ENCODE measurements at regions not wholly inside any gene's neighbourhood (a gene's known extent, or its start where the extent isn't known, plus 50 kb on each side); places are given as distances from the start of the nearest gene placed in this dataset.
"Not testable (repeated sequence)": the region's sequence is repeated elsewhere in the genome, so short reads cannot be mapped to it uniquely, and the experiment has no call there.

- 35% methylated on average over 3 of the region's 3 CpGs for WGBS
- H3K4me1 ChIP-seq (ENCODE audit: control insufficient read depth, insufficient read depth, low read length); H3K9me3 ChIP-seq (ENCODE audit: control insufficient read depth, low read length); H3K27ac ChIP-seq (ENCODE audit: low read length); H3K27me3 ChIP-seq (ENCODE audit: control insufficient read depth, insufficient read depth); DNase-seq; H3K4me3 ChIP-seq (ENCODE audit: low read length); intact Hi-C loops (cut with DNase I); ATAC-seq: not testable (repeated sequence)
Observed at GRCh38 chr7:138196503-138196946, 120.3 kb downstream of the AKR1D1 start.

- no peak for DNase-seq
- no peaks in the 10 kb centered on the region for H3K4me1 ChIP-seq (ENCODE audit: control insufficient read depth, insufficient read depth, low read length)
- no peaks in the 10 kb centered on the region for H3K27me3 ChIP-seq (ENCODE audit: control insufficient read depth, insufficient read depth)
- no peak overlapping the region for H3K27ac ChIP-seq (ENCODE audit: low read length)
- intact Hi-C loops (cut with DNase I): no loop called here
- 85% methylated on average over 2 of the region's 2 CpGs for whole genome bisulfite sequencing
- H3K4me3 ChIP-seq (ENCODE audit: low read length): no peak overlapping the region
- no peak for ATAC-seq
- H3K9me3 ChIP-seq (ENCODE audit: control insufficient read depth, low read length): no peaks in the 10 kb centered on the region
Observed at GRCh38 chr7:138196971-138197896, 121.0 kb downstream of the AKR1D1 start.

DNA sequence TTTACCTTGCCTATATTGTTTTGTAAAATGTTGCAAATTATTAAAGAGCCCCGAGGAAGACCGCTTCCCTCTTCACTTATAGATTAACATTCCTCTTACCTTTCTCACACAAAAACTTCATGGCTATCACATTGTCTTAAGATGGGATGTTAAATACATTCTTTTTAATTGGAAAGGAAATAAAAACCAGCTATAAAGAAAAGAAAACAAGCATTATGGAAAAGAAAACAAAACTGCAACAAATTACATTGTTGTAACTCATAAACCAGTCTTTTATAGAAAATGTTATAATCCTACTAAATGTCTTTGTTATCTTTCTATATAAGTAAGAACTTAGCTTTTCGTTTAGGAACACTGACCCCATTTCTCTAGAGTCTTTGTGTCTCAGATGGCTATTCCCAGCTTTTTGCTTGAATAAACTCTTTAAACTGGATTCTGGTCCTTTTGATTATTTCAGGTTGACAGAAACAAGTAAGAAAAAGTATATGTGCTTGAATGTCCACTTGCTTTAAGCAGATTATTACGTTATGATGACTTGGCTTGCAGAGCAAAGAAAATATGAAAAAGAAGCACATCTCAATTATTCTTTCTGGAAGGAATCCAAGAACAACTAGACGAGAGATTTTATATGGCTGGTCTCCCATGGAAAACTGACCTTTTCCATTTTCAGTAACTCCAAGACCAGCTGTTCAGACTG is 128.2 kb downstream of the AKR1D1 start:
- 46% methylated on average over 5 of the region's 5 CpGs for WGBS
- Histone ChIP-seq H3K4me3 (ENCODE audit: low read length) (no peak overlapping the region), H3K9me3 (ENCODE audit: control insufficient read depth, low read length) (no peaks in the 10 kb centered on the region), H3K27ac (ENCODE audit: low read length) (no peak overlapping the region), H3K27me3 (ENCODE audit: control insufficient read depth, insufficient read depth) (no peaks in the 10 kb centered on the region), H3K4me1 (ENCODE audit: control insufficient read depth, insufficient read depth, low read length) (no peaks in the 10 kb centered on the region)
- intact Hi-C loops (cut with DNase I): no loop called here
- ATAC-seq (no peak), DNase-seq (no peak)

GRCh38 chr7:138204982-138205298 is 128.7 kb downstream of the AKR1D1 start:
- Histone ChIP-seq H3K4me1 (ENCODE audit: control insufficient read depth, insufficient read depth, low read length) (no peaks in the 10 kb centered on the region), H3K27me3 (ENCODE audit: control insufficient read depth, insufficient read depth) (no peaks in the 10 kb centered on the region), H3K9me3 (ENCODE audit: control insufficient read depth, low read length) (no peaks in the 10 kb centered on the region), H3K4me3 (ENCODE audit: low read length) (no peak overlapping the region), H3K27ac (ENCODE audit: low read length) (no peak overlapping the region)
- ATAC-seq (no peak), DNase-seq (no peak)
- intact Hi-C loops (cut with DNase I): no loop called here
- 58% methylated on average over 2 of the region's 2 CpGs for WGBS

DNA sequence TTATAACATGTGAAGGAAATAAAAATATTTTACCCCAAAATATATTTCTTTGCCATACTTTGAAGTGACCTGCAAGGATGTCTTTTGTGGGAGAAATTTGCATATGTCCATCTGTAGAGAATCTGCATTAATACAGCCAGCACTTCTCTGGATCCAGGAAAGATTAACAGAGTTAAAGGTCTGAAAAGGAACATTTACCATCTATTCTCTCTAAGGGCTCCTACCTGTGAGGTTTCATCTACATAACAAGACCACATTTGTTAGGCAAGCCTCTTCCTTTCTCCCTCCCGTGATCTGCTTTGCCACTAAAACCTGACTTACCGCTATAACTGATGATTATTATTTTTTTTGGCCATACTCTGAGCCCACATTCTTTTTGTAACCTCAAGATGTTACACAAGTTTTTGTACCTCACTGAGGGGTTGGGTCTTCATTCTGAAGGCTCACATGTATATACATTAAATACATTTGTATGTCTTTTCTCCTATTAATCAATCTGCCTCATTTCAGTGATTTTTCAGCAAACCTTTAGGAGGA is 129.4 kb downstream of the AKR1D1 start:
- Histone ChIP-seq H3K27me3 (ENCODE audit: control insufficient read depth, insufficient read depth) (no peaks in the 10 kb centered on the region), H3K9me3 (ENCODE audit: control insufficient read depth, low read length) (no peaks in the 10 kb centered on the region), H3K27ac (ENCODE audit: low read length) (no peak overlapping the region), H3K4me1 (ENCODE audit: control insufficient read depth, insufficient read depth, low read length) (no peaks in the 10 kb centered on the region), H3K4me3 (ENCODE audit: low read length) (no peak overlapping the region)
- 81% methylated on average over 2 of the region's 2 CpGs for WGBS
- ATAC-seq (no peak), DNase-seq (no peak)
- intact Hi-C loops (cut with DNase I): no loop called here

- WGBS: 81% methylated on average over 3 of the region's 3 CpGs
- H3K27me3 ChIP-seq (ENCODE audit: control insufficient read depth, insufficient read depth): no peaks in the 10 kb centered on the region
- no peak overlapping the region for H3K27ac ChIP-seq (ENCODE audit: low read length)
- no peaks in the 10 kb centered on the region for H3K4me1 ChIP-seq (ENCODE audit: control insufficient read depth, insufficient read depth, low read length)
- DNase-seq (no peak), ATAC-seq (no peak)
- no peaks in the 10 kb centered on the region for H3K9me3 ChIP-seq (ENCODE audit: control insufficient read depth, low read length)
- intact Hi-C loops (cut with DNase I): no loop called here
- H3K4me3 ChIP-seq (ENCODE audit: low read length): no peak overlapping the region
Observed at GRCh38 chr7:138207555-138207971, 131.3 kb downstream of the AKR1D1 start.

- Histone ChIP-seq H3K9me3 (ENCODE audit: control insufficient read depth, low read length) (no peaks in the 10 kb centered on the region), H3K4me1 (ENCODE audit: control insufficient read depth, insufficient read depth, low read length) (no peaks in the 10 kb centered on the region), H3K27me3 (ENCODE audit: control insufficient read depth, insufficient read depth) (no peaks in the 10 kb centered on the region), H3K4me3 (ENCODE audit: low read length) (no peak overlapping the region), H3K27ac (ENCODE audit: low read length) (no peak overlapping the region)
- 87% methylated on average over 3 of the region's 3 CpGs for WGBS
- intact Hi-C loops (cut with DNase I): no loop called here
- ATAC-seq: no peak
- no peak for DNase-seq
Observed at GRCh38 chr7:138208142-138208570, 131.9 kb downstream of the AKR1D1 start.

DNA sequence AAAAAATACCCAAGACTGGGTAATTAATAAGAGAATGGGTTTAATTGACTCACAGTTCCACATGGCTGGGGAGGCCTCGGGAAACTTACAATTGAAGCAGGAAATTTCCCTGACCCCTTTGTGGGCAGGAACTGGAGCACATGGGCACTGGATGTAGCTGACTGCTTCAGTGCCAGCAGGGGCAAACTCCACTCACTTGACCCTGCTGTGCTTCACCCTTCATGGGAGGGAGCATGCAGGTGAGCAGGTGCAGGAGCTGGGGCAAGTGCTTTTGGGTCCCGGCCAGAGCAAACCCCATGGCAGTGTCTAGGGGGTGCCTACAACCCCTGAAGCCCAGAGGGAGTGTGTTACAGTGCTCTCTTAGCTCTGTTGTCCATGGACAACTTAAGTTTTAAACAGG is 132.6 kb downstream of the AKR1D1 start:
- DNase-seq (no peak), ATAC-seq (no peak)
- no peak overlapping the region for H3K27ac ChIP-seq (ENCODE audit: low read length)
- no peak overlapping the region for H3K4me3 ChIP-seq (ENCODE audit: low read length)
- H3K4me1 ChIP-seq (ENCODE audit: control insufficient read depth, insufficient read depth, low read length): no peaks in the 10 kb centered on the region
- intact Hi-C loops (cut with DNase I): no loop called here
- H3K27me3 ChIP-seq (ENCODE audit: control insufficient read depth, insufficient read depth): no peaks in the 10 kb centered on the region
- H3K9me3 ChIP-seq (ENCODE audit: control insufficient read depth, low read length): no peaks in the 10 kb centered on the region
- 91% methylated on average over 2 of the region's 2 CpGs for WGBS

- ATAC-seq (no peak), DNase-seq (no peak)
- no peaks in the 10 kb centered on the region for H3K4me1 ChIP-seq (ENCODE audit: control insufficient read depth, insufficient read depth, low read length)
- H3K4me3 ChIP-seq (ENCODE audit: low read length): no peak overlapping the region
- H3K27ac ChIP-seq (ENCODE audit: low read length): no peak overlapping the region
- no peaks in the 10 kb centered on the region for H3K9me3 ChIP-seq (ENCODE audit: control insufficient read depth, low read length)
- H3K27me3 ChIP-seq (ENCODE audit: control insufficient read depth, insufficient read depth): no peaks in the 10 kb centered on the region
- intact Hi-C loops (cut with DNase I): no loop called here
- WGBS: 70% methylated on average over 2 of the region's 2 CpGs
Observed at GRCh38 chr7:138212314-138212713, 136.1 kb downstream of the AKR1D1 start.

DNA sequence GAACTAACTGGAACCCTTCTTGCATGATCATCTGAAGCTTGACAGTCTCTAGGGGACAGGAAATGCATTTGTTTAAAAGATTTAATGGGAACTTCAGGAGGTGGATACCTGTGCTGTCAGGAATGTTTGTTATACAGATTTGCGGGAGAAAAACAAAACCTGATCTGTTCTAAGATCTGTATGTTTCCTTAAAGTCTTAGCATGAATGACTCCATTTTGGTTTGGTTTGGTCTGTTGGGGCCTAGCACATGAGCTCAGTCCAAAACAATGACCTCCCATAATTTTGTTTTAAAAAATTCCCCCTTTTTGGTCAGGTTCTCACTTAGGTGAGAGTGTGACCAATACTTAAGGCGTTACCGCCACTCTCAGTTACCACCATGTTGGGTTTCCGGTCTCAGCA is 138.7 kb downstream of the AKR1D1 start:
- H3K4me1 ChIP-seq (ENCODE audit: control insufficient read depth, insufficient read depth, low read length): no peaks in the 10 kb centered on the region
- H3K9me3 ChIP-seq (ENCODE audit: control insufficient read depth, low read length): no peaks in the 10 kb centered on the region
- ATAC-seq (no peak), DNase-seq (no peak)
- no peaks in the 10 kb centered on the region for H3K27me3 ChIP-seq (ENCODE audit: control insufficient read depth, insufficient read depth)
- 96% methylated on average over 4 of the region's 4 CpGs for WGBS
- H3K4me3 ChIP-seq (ENCODE audit: low read length): no peak overlapping the region
- intact Hi-C loops (cut with DNase I): no loop called here
- no peak overlapping the region for H3K27ac ChIP-seq (ENCODE audit: low read length)

DNA sequence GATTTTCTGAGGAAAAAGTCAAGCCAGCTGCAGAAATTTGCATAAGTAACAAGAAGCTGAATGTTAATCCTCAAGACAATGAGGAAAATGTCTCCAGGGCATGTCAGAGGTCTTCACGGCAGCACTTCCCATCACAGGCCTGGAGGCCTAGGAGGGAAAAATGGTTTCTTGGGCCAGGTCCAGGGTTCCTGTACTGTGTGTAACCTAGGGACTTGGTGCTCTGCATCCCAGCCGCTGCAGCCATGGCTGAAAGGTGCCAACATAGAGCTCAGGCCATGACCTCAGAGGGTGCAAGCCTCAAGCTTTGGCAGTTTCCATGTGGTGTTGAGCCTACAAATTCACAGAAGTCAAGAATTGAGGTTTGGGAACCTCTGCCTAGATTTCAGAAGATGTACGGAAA is 144.1 kb downstream of the AKR1D1 start:
- intact Hi-C loops (cut with DNase I); H3K27ac ChIP-seq (ENCODE audit: low read length); DNase-seq; H3K4me3 ChIP-seq (ENCODE audit: low read length); H3K9me3 ChIP-seq (ENCODE audit: control insufficient read depth, low read length); H3K4me1 ChIP-seq (ENCODE audit: control insufficient read depth, insufficient read depth, low read length); ATAC-seq; H3K27me3 ChIP-seq (ENCODE audit: control insufficient read depth, insufficient read depth): not testable (repeated sequence)
- WGBS: 97% methylated on average over 3 of the region's 3 CpGs
